Naive thymus-derived CD4-positive, alpha-beta T cell (primary cell): ENCODE measurements at regions not wholly inside any gene's neighbourhood (a gene's known extent, or its start where the extent isn't known, plus 50 kb on each side); places are given as distances from the start of the nearest gene placed in this dataset.

Experiments
- ATAC-seq: fragments of 150-1000 bp; cut with Tn5 transposase; 2 replicates; pipeline ENCODE4 v1.10.0; 2021; ENCODE audit warnings: mild to moderate bottlenecking, moderate library complexity
- CTCF ChIA-PET: fragments of 350-600 bp; sonication (Branson Sonifier 250); formaldehyde crosslinking; loops from one replicate; lab custom pipeline; 2021; ENCODE audit warnings: antibody characterized with exemption; lab: Charles Lee
- POLR2A ChIA-PET: fragments of 350-600 bp; sonication (Branson Sonifier 250); formaldehyde crosslinking; loops from one replicate; lab custom pipeline; 2021; ENCODE audit warnings: antibody characterized with exemption, inconsistent platforms; lab: Charles Lee
- DNase-seq, 9 donors: peaks; one replicate each; pipeline versions ENCODE4 v3.0.0 to v3.0.0-alpha.2; 2020 to 2022; ENCODE audit warnings: mixed read lengths in 1 of 9
- H3K27ac ChIP-seq: one replicate; pipeline ENCODE4 v1.7.0; 2013; ENCODE audit warnings: mild to moderate bottlenecking, low read depth, low read length, moderate library complexity
- H3K27me3 ChIP-seq, 2 donors: one replicate each; pipeline ENCODE4 v1.7.0; 2013; ENCODE audit warnings: low read length in 2 of 2, mild to moderate bottlenecking in 2 of 2, moderate library complexity in 2 of 2; ENCODE audit not compliant: control insufficient read depth in 2 of 2, insufficient read depth in 2 of 2
- H3K36me3 ChIP-seq, 3 experiments: 1 replicate in 2 of 3; 2 replicates in 1 of 3; pipeline ENCODE4 v1.7.0; 2013; ENCODE audit warnings: low read length in 3 of 3, mild to moderate bottlenecking in 3 of 3, moderate library complexity in 1 of 3; ENCODE audit not compliant: insufficient read depth in 3 of 3, control insufficient read depth in 2 of 3
- H3K4me1 ChIP-seq, 2 donors: one replicate each; pipeline ENCODE4 v1.7.0; 2013; ENCODE audit warnings: low read length in 2 of 2, mild to moderate bottlenecking in 2 of 2, moderate library complexity in 1 of 2; ENCODE audit not compliant: control insufficient read depth in 2 of 2, insufficient read depth in 2 of 2
- H3K4me3 ChIP-seq: 2 replicates; pipeline ENCODE4 v1.7.0; 2013; ENCODE audit warnings: mild to moderate bottlenecking, low read length
- H3K9me3 ChIP-seq, 3 experiments: 1 replicate in 2 of 3; 2 replicates in 1 of 3; pipeline ENCODE4 v1.7.0; 2013; ENCODE audit warnings: low read length in 3 of 3; ENCODE audit not compliant: control insufficient read depth in 2 of 3
- H3K27ac Mint-ChIP-seq, 9 donors: one replicate each; pipeline ENCODE4 v1.8.0; 2020 to 2022; ENCODE audit warnings: mixed read lengths in 9 of 9, mild to moderate bottlenecking in 8 of 9, moderate library complexity in 5 of 9, inconsistent platforms in 2 of 9
- H3K27me3 Mint-ChIP-seq, 5 donors: one replicate each; pipeline ENCODE4 v1.8.0; 2021 to 2022; ENCODE audit warnings: mixed read lengths in 5 of 5, mild to moderate bottlenecking in 1 of 5
- H3K36me3 Mint-ChIP-seq, 5 donors: one replicate each; pipeline ENCODE4 v1.8.0; 2020 to 2022; ENCODE audit warnings: mixed read lengths in 5 of 5, mild to moderate bottlenecking in 3 of 5, inconsistent platforms in 1 of 5
- H3K4me1 Mint-ChIP-seq, 7 donors: one replicate each; pipeline ENCODE4 v1.8.0; 2020 to 2022; ENCODE audit warnings: mixed read lengths in 7 of 7, mild to moderate bottlenecking in 3 of 7, inconsistent platforms in 1 of 7
- H3K4me3 Mint-ChIP-seq, 10 donors: one replicate each; pipeline ENCODE4 v1.8.0; 2020 to 2022; ENCODE audit warnings: mild to moderate bottlenecking in 10 of 10, mixed read lengths in 10 of 10, moderate library complexity in 6 of 10, inconsistent platforms in 2 of 10
- H3K9me3 Mint-ChIP-seq, 11 donors: one replicate each; pipeline ENCODE4 v1.8.0; 2020 to 2022; ENCODE audit warnings: mixed read lengths in 11 of 11, mild to moderate bottlenecking in 4 of 11, inconsistent platforms in 1 of 11, moderate library complexity in 1 of 11
- intact Hi-C, 2 donors: fragments of 100-400 bp; cut with micrococcal nuclease; formaldehyde crosslinking; loops; one replicate each; pipeline ENCODE4 v1.15.1; 2023

DNA sequence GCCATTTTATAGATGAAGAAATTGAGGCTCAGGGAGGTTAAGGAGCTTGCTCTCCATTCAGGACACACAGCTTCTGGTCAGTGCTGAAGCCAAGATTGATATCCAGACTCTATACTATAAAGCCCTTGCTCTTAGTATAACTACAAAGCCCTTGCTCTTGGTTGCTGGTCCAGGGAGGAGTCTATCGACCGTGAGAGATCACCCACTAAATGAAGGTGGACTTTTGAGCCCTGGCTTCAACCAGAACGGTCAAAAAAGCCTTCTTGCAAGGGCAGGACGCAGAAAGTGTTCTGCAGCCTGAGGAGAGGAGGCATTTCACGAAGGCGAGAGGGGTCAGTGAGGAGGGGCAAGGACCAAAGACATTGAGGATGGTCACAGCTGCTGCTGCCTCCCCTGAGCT lies 176.3 kb downstream of the CYP26A1 start:
- Histone ChIP-seq H3K27me3 (no peaks in the 10 kb centered on the region), H3K27ac (no peak overlapping the region), H3K4me1 (no peaks in the 10 kb centered on the region), H3K4me3 (no peak overlapping the region), H3K9me3 (no peaks in the 10 kb centered on the region), H3K36me3 (no peaks in the 10 kb centered on the region)
- Mint-ChIP-seq H3K4me1 (no peaks in the 10 kb centered on the region), H3K36me3 (no peaks in the 10 kb centered on the region), H3K27me3 (peaks cover 0 to 20% (median 2%) of the 10 kb centered on the region in 5 donors), H3K9me3 (peaks cover 0 to 2% (median 0%) of the 10 kb centered on the region in 11 donors), H3K4me3 (no peak overlapping the region), H3K27ac (no peak overlapping the region)
- ATAC-seq (no peak), DNase-seq (no peak)
- intact Hi-C loops = no loop called here
- POLR2A ChIA-PET = no interaction called here
- CTCF ChIA-PET = no interaction called here

DNA sequence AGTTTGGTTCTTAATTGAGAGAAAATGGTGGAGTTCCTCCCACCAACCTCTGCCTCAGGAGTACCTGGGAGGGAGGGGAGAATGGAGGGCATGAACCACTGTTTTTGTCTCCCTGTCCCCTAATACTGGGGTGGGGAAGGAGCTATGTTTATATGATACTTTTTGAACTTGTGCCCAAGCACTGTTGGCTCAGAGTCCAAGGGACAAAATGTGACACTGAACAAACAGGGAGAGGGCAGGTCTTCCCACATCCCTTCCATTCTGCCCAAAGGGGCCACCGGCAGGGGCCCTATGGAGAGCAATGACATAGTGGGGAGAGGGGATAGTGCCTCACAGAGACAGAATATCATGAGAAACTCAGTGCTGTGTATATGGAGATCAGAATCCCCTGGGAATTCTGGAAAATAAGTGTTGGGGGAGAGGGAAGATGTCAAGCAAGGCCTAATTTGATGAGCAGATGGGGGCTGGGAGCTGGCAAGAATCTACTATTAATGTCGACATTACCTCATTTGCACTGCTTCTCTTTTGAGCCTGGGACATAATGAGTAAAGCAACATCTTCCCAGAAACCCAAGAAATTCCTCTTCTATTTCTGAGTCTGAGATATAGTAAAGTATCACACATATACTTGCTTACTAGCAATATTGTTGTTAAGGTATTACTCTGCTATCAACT lies 180.6 kb downstream of the CYP26A1 start:
- no peaks in the 10 kb centered on the region for H3K9me3 ChIP-seq
- H3K9me3 Mint-ChIP-seq = no peaks in the 10 kb centered on the region
- ChIA-PET POLR2A (no interaction called here), CTCF (no interaction called here)
- no peak overlapping the region for H3K27ac ChIP-seq
- H3K4me3 Mint-ChIP-seq = no peak overlapping the region
- H3K4me1 Mint-ChIP-seq = no peaks in the 10 kb centered on the region
- no peak overlapping the region for H3K27ac Mint-ChIP-seq
- ATAC-seq (no peak), DNase-seq (no peak)
- no peaks in the 10 kb centered on the region for H3K27me3 ChIP-seq
- intact Hi-C loops = no loop called here
- peaks cover 0 to 9% (median 0%) of the 10 kb centered on the region in 5 donors for H3K27me3 Mint-ChIP-seq
- H3K36me3 Mint-ChIP-seq = no peaks in the 10 kb centered on the region
- H3K36me3 ChIP-seq = no peaks in the 10 kb centered on the region
- H3K4me1 ChIP-seq = no peaks in the 10 kb centered on the region
- H3K4me3 ChIP-seq = no peak overlapping the region

DNA sequence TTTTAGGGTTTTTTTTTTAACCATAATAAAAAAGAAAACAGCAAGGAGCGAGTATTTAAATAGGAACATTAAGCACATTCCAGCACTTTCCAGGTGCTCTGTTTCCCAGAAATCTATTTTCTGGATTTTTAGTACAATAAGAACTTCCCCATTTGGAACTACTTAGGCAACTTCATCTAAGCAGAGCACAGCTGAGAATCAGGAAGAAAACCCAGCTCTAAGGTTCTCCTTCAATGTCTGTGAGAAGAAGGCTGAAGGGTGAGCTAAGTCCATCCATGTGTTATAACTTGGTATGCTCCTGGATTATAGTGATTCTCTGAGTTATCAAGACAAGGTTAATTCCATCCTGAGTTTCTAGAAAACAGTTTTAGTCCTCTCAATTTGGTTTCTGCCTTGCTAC lies 181.9 kb downstream of the CYP26A1 start:
- CTCF ChIA-PET = no interaction called here
- no peaks in the 10 kb centered on the region for H3K27me3 ChIP-seq
- POLR2A ChIA-PET = no interaction called here
- DNase-seq (no peak), ATAC-seq (no peak)
- H3K4me1 ChIP-seq = no peaks in the 10 kb centered on the region
- Mint-ChIP-seq H3K27ac (no peak overlapping the region), H3K4me3 (no peak overlapping the region), H3K36me3 (no peaks in the 10 kb centered on the region), H3K4me1 (no peaks in the 10 kb centered on the region), H3K9me3 (no peaks in the 10 kb centered on the region), H3K27me3 (peaks cover 0 to 4% (median 0%) of the 10 kb centered on the region in 5 donors)
- H3K27ac ChIP-seq = no peak overlapping the region
- intact Hi-C loops = no loop called here
- H3K4me3 ChIP-seq = no peak overlapping the region
- H3K36me3 ChIP-seq = no peaks in the 10 kb centered on the region
- H3K9me3 ChIP-seq = no peaks in the 10 kb centered on the region
